CD4-positive, alpha-beta T cell (primary cell): ENCODE measurements at regions not wholly inside any gene's neighbourhood (a gene's known extent, or its start where the extent isn't known, plus 50 kb on each side); places are given as distances from the start of the nearest gene placed in this dataset.

ENCODE experiments used
- ATAC-seq: fragments of 200-7000 bp; cut with Tn5 transposase; one replicate; pipeline ENCODE4 v1.10.0; 2022; ENCODE audit warnings: mild to moderate bottlenecking; ENCODE audit not compliant: poor library complexity
- CTCF ChIA-PET: fragments of 350-600 bp; sonication (Branson Sonifier 250); formaldehyde crosslinking; loops from one replicate; lab custom pipeline; 2021; ENCODE audit warnings: antibody characterized with exemption, inconsistent platforms; lab: Charles Lee
- POLR2A ChIA-PET: fragments of 350-600 bp; sonication (Branson Sonifier 250); formaldehyde crosslinking; loops from one replicate; lab custom pipeline; 2021; ENCODE audit warnings: antibody characterized with exemption, inconsistent platforms; lab: Charles Lee
- DNase-seq, 14 experiments: peaks; one replicate each; pipeline ENCODE4 v3.0.0-alpha.2; 2013 to 2020; ENCODE audit warnings: mixed read lengths in 2 of 14
- H3K27ac ChIP-seq, 2 donors: one replicate each; pipeline versions ENCODE4 v1.5.1 to v1.7.0; 2013; ENCODE audit warnings: low read length in 2 of 2, low read depth in 1 of 2, mild to moderate bottlenecking in 1 of 2
- H3K27me3 ChIP-seq, 2 experiments: 1 replicate in 1 of 2; 2 replicates in 1 of 2; pipeline versions ENCODE4 v1.6.1 to v1.7.0; 2013; ENCODE audit warnings: low read length in 2 of 2, control low read depth in 1 of 2, mild to moderate bottlenecking in 1 of 2, moderate library complexity in 1 of 2; ENCODE audit not compliant: insufficient read depth in 2 of 2, control insufficient read depth in 1 of 2
- H3K36me3 ChIP-seq: one replicate; pipeline ENCODE4 v1.6.1; 2013; ENCODE audit warnings: low read length, control low read depth; ENCODE audit not compliant: insufficient read depth
- H3K4me1 ChIP-seq: one replicate; pipeline ENCODE4 v1.6.1; 2013; ENCODE audit warnings: low read length, control low read depth; ENCODE audit not compliant: insufficient read depth
- H3K4me3 ChIP-seq: one replicate; pipeline ENCODE4 v1.5.1; 2013; ENCODE audit warnings: mild to moderate bottlenecking, low read length, moderate library complexity
- H3K9me3 ChIP-seq, 2 experiments: 1 replicate in 1 of 2; 2 replicates in 1 of 2; pipeline versions ENCODE4 v1.6.1 to v1.7.0; 2013; ENCODE audit warnings: low read length in 2 of 2, mild to moderate bottlenecking in 2 of 2, control low read depth in 1 of 2, moderate library complexity in 1 of 2; ENCODE audit not compliant: control insufficient read depth in 1 of 2, insufficient read depth in 1 of 2
- H3K27ac Mint-ChIP-seq: one replicate; pipeline ENCODE4 v1.8.0; 2020; ENCODE audit warnings: mixed read lengths
- H3K27me3 Mint-ChIP-seq: one replicate; pipeline ENCODE4 v1.8.0; 2021; ENCODE audit warnings: mixed read lengths
- H3K36me3 Mint-ChIP-seq: one replicate; pipeline ENCODE4 v1.8.0; 2021; ENCODE audit warnings: low read depth, mixed read lengths
- H3K4me1 Mint-ChIP-seq: one replicate; pipeline ENCODE4 v1.8.0; 2021; ENCODE audit warnings: low read depth, mixed read lengths
- H3K4me3 Mint-ChIP-seq: one replicate; pipeline ENCODE4 v1.8.0; 2020; ENCODE audit warnings: mild to moderate bottlenecking, mixed read lengths
- H3K9me3 Mint-ChIP-seq: one replicate; pipeline ENCODE4 v1.8.0; 2020; ENCODE audit warnings: mixed read lengths
- intact Hi-C, 2 experiments: fragments of 100-400 bp; cut with DNase I in 1 of 2; cut with micrococcal nuclease in 1 of 2; formaldehyde crosslinking; loops; one replicate each; pipeline versions ENCODE4 v1.15.1 to v1.9.0; 2023 to 2025; cut with DNase I, micrococcal nuclease
- TF ChIP-seq, protein P1 (sequence below): fragments of 200-600 bp; IDR thresholded peaks from one replicate; pipeline ENCODE4 v1.8.0; 2022; ENCODE audit warnings: antibody characterized with exemption, mild to moderate bottlenecking

- CTCF ChIA-PET = no interaction called here
- DNase-seq (no peak), ATAC-seq (no peak)
- Histone ChIP-seq H3K4me3 (no peak overlapping the region), H3K9me3 (no peaks in the 10 kb centered on the region), H3K27me3 (no peaks in the 10 kb centered on the region), H3K27ac (no peak overlapping the region), H3K4me1 (no peaks in the 10 kb centered on the region), H3K36me3 (no peaks in the 10 kb centered on the region)
- TF ChIP-seq, protein P1, sequence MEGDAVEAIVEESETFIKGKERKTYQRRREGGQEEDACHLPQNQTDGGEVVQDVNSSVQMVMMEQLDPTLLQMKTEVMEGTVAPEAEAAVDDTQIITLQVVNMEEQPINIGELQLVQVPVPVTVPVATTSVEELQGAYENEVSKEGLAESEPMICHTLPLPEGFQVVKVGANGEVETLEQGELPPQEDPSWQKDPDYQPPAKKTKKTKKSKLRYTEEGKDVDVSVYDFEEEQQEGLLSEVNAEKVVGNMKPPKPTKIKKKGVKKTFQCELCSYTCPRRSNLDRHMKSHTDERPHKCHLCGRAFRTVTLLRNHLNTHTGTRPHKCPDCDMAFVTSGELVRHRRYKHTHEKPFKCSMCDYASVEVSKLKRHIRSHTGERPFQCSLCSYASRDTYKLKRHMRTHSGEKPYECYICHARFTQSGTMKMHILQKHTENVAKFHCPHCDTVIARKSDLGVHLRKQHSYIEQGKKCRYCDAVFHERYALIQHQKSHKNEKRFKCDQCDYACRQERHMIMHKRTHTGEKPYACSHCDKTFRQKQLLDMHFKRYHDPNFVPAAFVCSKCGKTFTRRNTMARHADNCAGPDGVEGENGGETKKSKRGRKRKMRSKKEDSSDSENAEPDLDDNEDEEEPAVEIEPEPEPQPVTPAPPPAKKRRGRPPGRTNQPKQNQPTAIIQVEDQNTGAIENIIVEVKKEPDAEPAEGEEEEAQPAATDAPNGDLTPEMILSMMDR = no peak
- Mint-ChIP-seq H3K9me3 (peaks cover 3% of the 10 kb centered on the region), H3K4me3 (no peak overlapping the region), H3K27me3 (no peaks in the 10 kb centered on the region), H3K27ac (no peak overlapping the region), H3K36me3 (no peaks in the 10 kb centered on the region), H3K4me1 (no peaks in the 10 kb centered on the region)
- intact Hi-C loops = no loop called here
- POLR2A ChIA-PET = interaction anchor here (0.6 to 0.7 kb wide), 2 partner anchors 506 to 515 kb away, joined by 3 read pairs; no protein-coding TSS in a partner anchor
Observed at GRCh38 chr3:25355998-25356397, 72.1 kb upstream of the RARB start.

DNA sequence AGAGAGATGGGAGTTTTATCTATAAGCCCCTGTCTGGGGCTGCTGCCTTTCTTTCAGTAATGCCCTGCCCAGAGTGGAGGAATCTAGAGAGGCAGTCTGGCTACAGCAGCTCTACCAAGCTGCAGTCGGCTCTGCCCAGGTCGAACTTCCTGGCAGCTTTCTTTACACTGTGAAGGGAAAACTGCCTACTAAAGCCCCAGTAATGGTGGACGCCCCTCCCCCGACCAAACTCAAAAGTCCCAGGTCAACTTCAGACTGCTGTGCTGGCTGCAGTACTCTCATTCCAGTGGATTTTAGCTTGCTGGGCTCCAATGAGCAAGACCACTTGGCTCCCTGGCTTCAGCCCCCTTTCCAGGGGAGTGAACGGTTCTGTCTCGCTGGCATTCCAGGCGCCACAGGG lies 65.9 kb upstream of the RARB start:
- POLR2A ChIA-PET = no interaction called here

GRCh38 chr3:25365636-25366035 lies 62.4 kb upstream of the RARB start:
- TF ChIP-seq, protein P1 = no peak
- ATAC-seq = no peak
- CTCF ChIA-PET = no interaction called here
- intact Hi-C loops = no loop called here
- Mint-ChIP-seq H3K9me3 (peaks cover 3% of the 10 kb centered on the region), H3K4me1 (no peaks in the 10 kb centered on the region), H3K27me3 (no peaks in the 10 kb centered on the region), H3K27ac (no peak overlapping the region), H3K4me3 (no peak overlapping the region), H3K36me3 (no peaks in the 10 kb centered on the region)
- DNase-seq = no peak
- POLR2A ChIA-PET = interaction anchor here (0.6 kb wide), 1 partner anchor 254 kb away, joined by 3 read pairs; no protein-coding TSS in a partner anchor
- no peak overlapping the region for H3K27ac ChIP-seq
- H3K4me1 ChIP-seq = no peaks in the 10 kb centered on the region
- peaks cover 0 to 10% of the 10 kb centered on the region in 2 experiments for H3K9me3 ChIP-seq
- no peaks in the 10 kb centered on the region for H3K27me3 ChIP-seq
- H3K4me3 ChIP-seq = no peak overlapping the region
- H3K36me3 ChIP-seq = no peaks in the 10 kb centered on the region

More for the DNA sequence above, 65.9 kb upstream of the RARB start:
- Mint-ChIP-seq H3K36me3 (no peaks in the 10 kb centered on the region), H3K27me3 (no peaks in the 10 kb centered on the region), H3K27ac (no peak overlapping the region), H3K4me1 (no peaks in the 10 kb centered on the region), H3K9me3 (peaks cover 3% of the 10 kb centered on the region), H3K4me3 (no peak overlapping the region)
- DNase-seq = no peak
- no peak for ATAC-seq
- Histone ChIP-seq H3K27me3 (no peaks in the 10 kb centered on the region), H3K4me3 (no peak overlapping the region), H3K9me3 (peaks cover 0 to 10% of the 10 kb centered on the region in 2 experiments), H3K4me1 (no peaks in the 10 kb centered on the region), H3K36me3 (no peaks in the 10 kb centered on the region), H3K27ac (no peak overlapping the region)
- intact Hi-C loops = no loop called here
- CTCF ChIA-PET = no interaction called here
- TF ChIP-seq, protein P1 = no peak
